ENCODE measurements at regions not wholly inside any gene's neighbourhood (a gene's known extent, or its start where the extent isn't known, plus 50 kb on each side); places are given as distances from the start of the nearest gene placed in this dataset.

DNA sequence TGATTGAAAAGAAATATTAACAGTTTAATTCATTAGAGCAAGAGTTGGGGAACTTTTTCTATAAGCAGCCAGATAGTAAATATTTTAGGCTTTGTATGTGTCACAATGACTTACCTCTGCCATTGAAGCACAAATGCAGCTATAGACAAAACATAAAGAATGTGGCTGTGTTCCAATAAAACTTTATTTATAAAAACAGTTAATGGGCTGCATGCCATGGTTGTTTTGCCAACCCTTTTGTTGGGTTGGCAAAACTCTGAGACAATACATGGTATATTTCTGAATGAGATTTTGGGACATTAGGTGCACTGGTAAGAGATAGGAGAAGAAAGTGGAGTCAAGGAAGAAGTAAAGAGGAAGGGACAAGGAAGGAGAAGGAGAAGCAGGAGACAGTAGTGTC lies 61.8 kb upstream of the CERS6 start:
- TF ChIP-seq CTCF (conservative IDR thresholded peaks at IDR 0.05 in 1 of 2, IDR thresholded peaks at IDR 0.05 in 1 of 2; ENCODE audit: extremely low read depth in 1 of 2, insufficient read depth in 1 of 2, low read depth in 1 of 2, low read length in 2 of 2) (no peak), EZH2 (IDR thresholded peaks at IDR 0.05; ENCODE audit: borderline replicate concordance, low read length) (no peak)
